Fibroblast of lung (primary cell): ENCODE measurements at regions not wholly inside any gene's neighbourhood (a gene's known extent, or its start where the extent isn't known, plus 50 kb on each side); places are given as distances from the start of the nearest gene placed in this dataset.
A peak's percentile ranks its signal among the peaks of the same experiment; 100 is the strongest.

Experiments
- DNase-seq, 2 donors: peaks; one replicate each; pipeline versions ENCODE4 v3.0.0 to v3.0.0-alpha.2; 2010; ENCODE audit warnings: low read depth in 2 of 2
- H2AFZ ChIP-seq: 2 replicates; pipeline ENCODE4 v1.5.1; 2012; ENCODE audit warnings: low read length, control low read depth, inconsistent platforms
- H3K27ac ChIP-seq: 2 replicates; pipeline ENCODE4 v1.5.1; 2011; ENCODE audit warnings: low read length, control low read depth; ENCODE audit not compliant: insufficient read depth
- H3K27me3 ChIP-seq: 2 replicates; pipeline ENCODE4 v1.5.1; 2011; ENCODE audit warnings: mild to moderate bottlenecking, low read length; ENCODE audit not compliant: control insufficient read depth, insufficient read depth
- H3K36me3 ChIP-seq: 2 replicates; pipeline ENCODE4 v1.5.1; 2011; ENCODE audit warnings: low read length; ENCODE audit not compliant: control insufficient read depth, insufficient read depth
- H3K4me1 ChIP-seq: 2 replicates; pipeline ENCODE4 v1.5.1; 2011; ENCODE audit warnings: low read length; ENCODE audit not compliant: control insufficient read depth, insufficient read depth; ENCODE audit errors: extremely low read depth
- H3K4me2 ChIP-seq: 2 replicates; pipeline ENCODE4 v1.5.1; 2011; ENCODE audit warnings: low read length, control low read depth; ENCODE audit not compliant: insufficient read depth; ENCODE audit errors: extremely low read depth
- H3K4me3 ChIP-seq, 4 experiments: fragments of 200-600 bp in 1 of 4; sonication (generic) in 1 of 4; replicated peaks in 1 of 4; 2 replicates each; pipeline ENCODE4 v1.5.1; 2011 to 2016; ENCODE audit warnings: low read length in 4 of 4, low read depth in 3 of 4, mild to moderate bottlenecking in 3 of 4, control low read depth in 2 of 4, inconsistent platforms in 1 of 4, mixed read lengths in 1 of 4; ENCODE audit not compliant: insufficient read depth in 1 of 4; ENCODE audit errors: control extremely low read depth in 1 of 4
- H3K79me2 ChIP-seq: 2 replicates; pipeline ENCODE4 v1.5.1; 2012; ENCODE audit warnings: mild to moderate bottlenecking, low read length, inconsistent platforms; ENCODE audit not compliant: control insufficient read depth, insufficient read depth
- H3K9ac ChIP-seq: 2 replicates; pipeline ENCODE4 v1.5.1; 2011; ENCODE audit warnings: mild to moderate bottlenecking, low read length, control low read depth; ENCODE audit not compliant: insufficient read depth
- H3K9me3 ChIP-seq: 2 replicates; pipeline ENCODE4 v1.5.1; 2012; ENCODE audit warnings: low read depth, low read length; ENCODE audit not compliant: control insufficient read depth, insufficient read depth
- H4K20me1 ChIP-seq: 2 replicates; pipeline ENCODE4 v1.5.1; 2011; ENCODE audit warnings: low read length; ENCODE audit not compliant: control insufficient read depth, insufficient read depth; ENCODE audit errors: extremely low read depth
- EZH2 ChIP-seq: IDR thresholded peaks from 2 replicates; pipeline ENCODE4 v1.5.1; 2012; ENCODE audit warnings: low read length, control low read depth, mild to moderate bottlenecking; ENCODE audit errors: missing control alignments
- TF ChIP-seq, protein P1 (sequence below), 2 donors: IDR thresholded peaks in 1 of 2; conservative IDR thresholded peaks in 1 of 2; 1 replicate in 1 of 2; 2 replicates in 1 of 2; pipeline ENCODE4 v1.5.1; 2011 to 2012; ENCODE audit warnings: low read length in 2 of 2, control low read depth in 1 of 2, inconsistent platforms in 1 of 2, low read depth in 1 of 2, mild to moderate bottlenecking in 1 of 2

DNA sequence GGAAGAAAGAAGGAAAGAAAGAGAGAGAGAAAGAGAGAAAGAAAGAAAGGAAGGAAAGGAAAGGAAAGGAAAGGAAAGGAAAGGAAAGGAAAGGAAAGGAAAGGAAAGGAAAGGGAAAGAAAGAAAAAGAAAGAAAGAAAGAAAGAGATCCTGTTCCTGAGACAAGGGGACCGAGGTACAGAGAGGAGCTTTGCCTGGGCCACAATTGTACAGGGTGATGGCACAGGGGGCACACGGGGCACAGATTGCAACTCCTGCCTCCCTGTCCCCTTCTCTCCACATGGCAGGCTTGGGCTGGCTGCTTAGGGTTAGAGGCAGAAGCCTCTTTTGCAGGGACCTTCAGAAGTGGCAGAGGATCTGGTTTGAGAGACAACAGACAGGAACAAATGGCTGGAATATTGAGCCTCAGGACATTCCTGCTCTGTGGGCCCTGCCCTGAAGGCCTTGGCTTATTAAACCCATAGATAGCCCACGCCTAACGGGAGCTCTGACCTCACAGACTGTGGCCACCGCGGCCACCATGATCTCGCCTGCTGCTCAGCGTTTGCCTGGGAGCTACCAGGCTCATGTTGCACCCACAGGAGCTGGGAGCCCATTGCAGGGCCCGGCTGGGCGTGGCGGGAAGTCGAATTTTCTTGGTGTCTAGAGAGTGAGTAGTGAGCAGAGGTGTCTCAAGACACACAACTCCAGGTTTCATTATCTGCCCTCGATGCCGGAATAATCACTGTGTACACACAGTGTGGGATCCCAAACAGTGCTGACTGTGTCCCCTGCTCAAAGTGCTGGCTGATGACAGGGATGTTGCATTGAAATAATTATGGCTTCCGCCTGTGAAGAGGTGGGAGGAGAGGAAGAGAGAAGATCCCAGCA, 147.9 kb upstream of the NCOR2 start:
- DNase-seq: peak; percentile 22 to 49
- no peak overlapping the region for H2AFZ ChIP-seq

DNA sequence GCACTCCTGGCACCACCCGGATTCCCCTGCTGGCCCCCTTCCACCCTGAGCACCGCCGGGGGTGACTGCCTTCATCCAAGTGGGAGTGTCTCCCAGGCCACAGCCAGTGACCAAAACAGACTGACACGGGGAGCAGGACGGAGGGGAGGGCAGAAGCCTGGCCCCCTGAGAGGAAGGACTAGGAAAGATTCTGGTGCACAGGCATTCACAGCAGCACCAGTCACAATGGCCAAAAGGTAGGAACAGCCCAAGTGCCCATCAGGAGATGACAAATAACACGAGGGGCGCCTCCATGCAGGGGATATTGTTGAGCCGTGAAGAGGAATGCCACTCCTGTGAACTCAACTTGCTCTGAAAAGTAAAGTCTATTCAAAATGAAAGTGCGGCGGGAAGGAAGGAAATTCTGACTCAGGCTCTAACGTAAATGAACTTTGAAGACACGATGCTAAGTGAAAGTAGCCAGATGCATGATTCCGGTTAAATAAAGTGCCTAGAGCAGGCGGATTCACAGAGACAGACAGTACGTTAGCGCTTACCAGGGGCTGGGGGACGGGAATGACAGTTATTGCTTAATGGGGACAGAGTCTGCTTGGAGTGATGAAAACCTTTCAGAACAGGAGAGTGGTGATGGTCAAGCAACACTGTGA, 146.1 kb upstream of the NCOR2 start:
- Histone ChIP-seq H3K36me3 (no peaks in the 10 kb centered on the region), H3K79me2 (no peaks in the 10 kb centered on the region), H2AFZ (peak overlapping the region; percentile 67), H3K9me3 (no peaks in the 10 kb centered on the region), H3K4me2 (peak overlapping the region; percentile 59), H3K9ac (no peak overlapping the region), H3K27ac (peak overlapping the region; percentile 47), H4K20me1 (no peaks in the 10 kb centered on the region), H3K4me1 (peaks cover 5% of the 10 kb centered on the region), H3K4me3 (peak overlapping the region in 3 of 4 experiments; percentile 2 to 32 (median 16)), H3K27me3 (no peaks in the 10 kb centered on the region)
- DNase-seq: peak; percentile 85 to 95
- TF ChIP-seq EZH2: no peak
- TF ChIP-seq, protein P1, sequence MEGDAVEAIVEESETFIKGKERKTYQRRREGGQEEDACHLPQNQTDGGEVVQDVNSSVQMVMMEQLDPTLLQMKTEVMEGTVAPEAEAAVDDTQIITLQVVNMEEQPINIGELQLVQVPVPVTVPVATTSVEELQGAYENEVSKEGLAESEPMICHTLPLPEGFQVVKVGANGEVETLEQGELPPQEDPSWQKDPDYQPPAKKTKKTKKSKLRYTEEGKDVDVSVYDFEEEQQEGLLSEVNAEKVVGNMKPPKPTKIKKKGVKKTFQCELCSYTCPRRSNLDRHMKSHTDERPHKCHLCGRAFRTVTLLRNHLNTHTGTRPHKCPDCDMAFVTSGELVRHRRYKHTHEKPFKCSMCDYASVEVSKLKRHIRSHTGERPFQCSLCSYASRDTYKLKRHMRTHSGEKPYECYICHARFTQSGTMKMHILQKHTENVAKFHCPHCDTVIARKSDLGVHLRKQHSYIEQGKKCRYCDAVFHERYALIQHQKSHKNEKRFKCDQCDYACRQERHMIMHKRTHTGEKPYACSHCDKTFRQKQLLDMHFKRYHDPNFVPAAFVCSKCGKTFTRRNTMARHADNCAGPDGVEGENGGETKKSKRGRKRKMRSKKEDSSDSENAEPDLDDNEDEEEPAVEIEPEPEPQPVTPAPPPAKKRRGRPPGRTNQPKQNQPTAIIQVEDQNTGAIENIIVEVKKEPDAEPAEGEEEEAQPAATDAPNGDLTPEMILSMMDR (conservative IDR thresholded peaks at IDR 0.05 in 1 of 2, IDR thresholded peaks at IDR 0.05 in 1 of 2; ENCODE audit: low read depth in 1 of 2, low read length in 2 of 2): no peak

More for the DNA sequence above, 147.9 kb upstream of the NCOR2 start:
- Histone ChIP-seq H3K9me3 (no peaks in the 10 kb centered on the region), H3K79me2 (no peaks in the 10 kb centered on the region), H3K9ac (no peak overlapping the region), H3K4me3 (no peak overlapping the region), H3K4me2 (no peak overlapping the region), H4K20me1 (no peaks in the 10 kb centered on the region), H3K27me3 (peaks cover 4% of the 10 kb centered on the region), H3K27ac (no peak overlapping the region), H3K36me3 (no peaks in the 10 kb centered on the region), H3K4me1 (peaks cover 2% of the 10 kb centered on the region)
- TF ChIP-seq, protein P1 (conservative IDR thresholded peaks at IDR 0.05 in 1 of 2, IDR thresholded peaks at IDR 0.05 in 1 of 2; ENCODE audit: low read depth in 1 of 2, low read length in 2 of 2): no peak
- TF ChIP-seq EZH2: no peak

DNA sequence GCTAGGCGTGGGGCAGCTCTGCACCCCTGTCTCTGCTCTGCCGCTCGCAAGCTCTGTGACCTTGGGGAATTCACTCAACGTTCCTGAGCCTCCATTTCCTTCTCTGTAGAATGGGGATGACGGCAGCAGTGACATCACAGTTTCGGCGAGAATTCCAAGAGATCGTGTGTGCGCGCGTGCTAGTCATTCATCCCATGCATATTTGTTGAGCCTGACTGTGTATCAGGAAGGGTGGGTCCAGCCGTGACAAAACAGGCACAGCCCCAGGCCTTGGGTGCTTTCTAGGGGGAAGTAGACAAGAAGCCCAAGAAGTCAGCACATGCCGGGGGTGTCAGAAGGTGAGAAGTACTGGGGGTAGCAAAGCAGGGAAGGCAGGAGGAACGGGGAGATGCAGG, 145.6 kb upstream of the NCOR2 start:
- Histone ChIP-seq H3K9ac (no peak overlapping the region), H4K20me1 (no peaks in the 10 kb centered on the region), H3K36me3 (no peaks in the 10 kb centered on the region), H3K27ac (peak overlapping the region; percentile 47), H3K27me3 (no peaks in the 10 kb centered on the region), H3K4me2 (no peak overlapping the region), H3K9me3 (no peaks in the 10 kb centered on the region), H3K4me3 (no peak overlapping the region), H3K4me1 (peaks cover 5% of the 10 kb centered on the region), H3K79me2 (no peaks in the 10 kb centered on the region), H2AFZ (peak overlapping the region; percentile 67)
- peak in 1 of 2 donors; percentile 68 for DNase-seq
- TF ChIP-seq EZH2: no peak
- TF ChIP-seq, protein P1 (conservative IDR thresholded peaks at IDR 0.05 in 1 of 2, IDR thresholded peaks at IDR 0.05 in 1 of 2; ENCODE audit: low read depth in 1 of 2, low read length in 2 of 2): no peak
